ENCODE measurements at regions not wholly inside any gene's neighbourhood (a gene's known extent, or its start where the extent isn't known, plus 50 kb on each side); places are given as distances from the start of the nearest gene placed in this dataset.
"Not testable (repeated sequence)": the region's sequence is repeated elsewhere in the genome, so short reads cannot be mapped to it uniquely, and the experiment has no call there.

DNA sequence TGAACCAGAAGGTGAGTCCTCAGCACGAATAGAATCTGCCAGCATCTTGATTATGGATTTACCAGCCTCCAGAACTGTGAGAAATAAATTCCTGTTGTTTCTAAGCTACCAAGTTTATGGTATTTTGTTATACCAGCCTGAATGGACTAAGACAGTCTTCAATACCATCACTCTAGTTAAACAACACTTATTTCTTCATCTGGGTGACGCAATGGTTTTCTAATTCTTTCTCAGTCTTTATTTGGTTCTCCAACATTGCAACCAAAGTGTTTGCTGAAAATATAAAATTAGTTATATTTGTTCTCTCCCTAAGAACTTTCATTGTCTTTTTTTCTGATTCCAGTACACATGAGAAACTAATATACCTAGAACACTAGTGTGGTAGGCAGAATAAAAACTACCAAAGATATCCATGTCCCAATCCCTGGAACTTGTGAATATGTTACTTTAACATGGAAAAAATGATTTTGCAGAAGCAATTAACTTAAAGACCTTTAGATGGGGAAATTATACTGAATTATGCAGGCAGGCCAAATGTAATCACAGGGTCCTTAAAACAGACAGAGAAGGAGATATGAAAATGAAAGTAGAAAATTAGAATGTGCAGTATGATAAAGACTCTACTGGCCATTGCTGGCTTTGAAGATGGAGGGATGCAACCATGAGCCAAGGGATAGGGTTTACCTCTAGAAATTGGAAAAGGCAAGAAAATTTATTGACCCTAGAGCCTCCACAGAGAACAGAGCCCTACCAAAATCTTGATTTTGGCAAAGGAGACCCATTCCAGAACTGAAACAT is 1115.1 kb downstream of the PLA2G4A start (continued):
- TF ChIP-seq RAD21 (conservative IDR thresholded peaks at IDR 0.05 in 1 of 2, IDR thresholded peaks at IDR 0.05 in 1 of 2) (no peak), BHLHE40 (IDR thresholded peaks at IDR 0.05; ENCODE audit: low read depth, low read length) (no peak), ZNF302 (CRISPR knock-in tag; IDR thresholded peaks at IDR 0.05) (no peak), ZC3H11A (IDR thresholded peaks at IDR 0.05) (no peak)

DNA sequence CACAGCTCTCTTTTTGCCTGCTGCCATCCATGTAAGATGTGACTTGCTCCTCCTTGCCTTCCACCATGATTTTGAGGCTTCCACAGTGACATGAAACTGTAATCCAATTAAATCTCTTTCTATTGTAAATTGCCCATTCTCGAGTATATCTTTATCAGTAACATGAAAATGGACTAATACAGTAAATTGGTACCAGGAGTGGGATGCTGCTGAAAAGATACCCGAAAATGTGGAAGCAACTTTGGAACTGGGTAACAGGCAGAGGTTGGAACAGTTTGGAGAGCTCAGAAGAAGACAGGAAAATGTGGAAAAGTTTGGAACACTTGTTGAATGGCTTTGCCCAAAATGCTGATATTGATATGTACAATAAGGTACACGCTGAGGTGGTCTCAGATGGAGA is 1117.9 kb downstream of the PLA2G4A start:
- H3K4me2 ChIP-seq; POLR2A ChIA-PET; H3K4me1 ChIP-seq; CTCF ChIA-PET; ATAC-seq; DNase-seq (ENCODE audit: low read depth in 1 of 2, low spot score in 1 of 2); FAIRE-seq; H3K27ac ChIP-seq; H3K4me3 ChIP-seq: not testable (repeated sequence)
- H3K9me3 ChIP-seq, result peaks cover 11% of the 10 kb centered on the region; the same call in 2 of the 3 replicates
- WGBS (ENCODE audit: missing lambda C conversion rate), result 13% methylated on average over 3 of the region's 3 CpGs

DNA sequence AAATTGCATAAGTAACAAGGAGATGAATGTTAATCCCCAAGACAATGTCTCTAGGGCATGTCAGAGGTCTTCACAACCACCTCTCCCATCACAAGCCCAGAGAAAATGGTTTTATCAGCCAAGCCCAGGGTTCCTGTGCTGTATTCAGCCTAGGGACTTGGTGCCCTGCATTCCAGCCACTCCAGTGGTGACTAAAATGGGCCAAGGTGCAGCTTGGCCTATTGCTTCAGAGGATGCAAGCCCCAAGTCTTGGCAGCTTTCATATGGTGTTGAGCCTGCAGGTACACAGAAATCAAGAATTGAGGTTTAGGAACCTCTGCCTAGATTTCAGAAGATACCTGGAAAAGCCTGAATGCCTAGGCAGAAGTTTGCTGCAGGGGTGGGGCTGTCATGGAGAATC is 1118.6 kb downstream of the PLA2G4A start:
- Histone ChIP-seq H3K9me3 (peaks cover 11% of the 10 kb centered on the region; the same call in 2 of the 3 replicates), H3K4me3 (no peak overlapping the region), H3K4me1 (no peaks in the 10 kb centered on the region), H3K4me2 (no peak overlapping the region), H3K27ac (no peak overlapping the region)
- no peak for ATAC-seq
- FAIRE-seq, result no peak
- ChIA-PET CTCF (no interaction called here), POLR2A (no interaction called here)
- no peak for DNase-seq (ENCODE audit: low read depth in 1 of 2, low spot score in 1 of 2)
- TF ChIP-seq EP300 (IDR thresholded peaks at IDR 0.05) (no peak), TP53 (CRISPR knock-in tag; IDR thresholded peaks at IDR 0.05) (no peak), ZNF302 (CRISPR knock-in tag; IDR thresholded peaks at IDR 0.05) (no peak), SREBF2 (IDR thresholded peaks at IDR 0.05) (no peak), JUNB (IDR thresholded peaks at IDR 0.05) (no peak)
- TF ChIP-seq, protein P1, sequence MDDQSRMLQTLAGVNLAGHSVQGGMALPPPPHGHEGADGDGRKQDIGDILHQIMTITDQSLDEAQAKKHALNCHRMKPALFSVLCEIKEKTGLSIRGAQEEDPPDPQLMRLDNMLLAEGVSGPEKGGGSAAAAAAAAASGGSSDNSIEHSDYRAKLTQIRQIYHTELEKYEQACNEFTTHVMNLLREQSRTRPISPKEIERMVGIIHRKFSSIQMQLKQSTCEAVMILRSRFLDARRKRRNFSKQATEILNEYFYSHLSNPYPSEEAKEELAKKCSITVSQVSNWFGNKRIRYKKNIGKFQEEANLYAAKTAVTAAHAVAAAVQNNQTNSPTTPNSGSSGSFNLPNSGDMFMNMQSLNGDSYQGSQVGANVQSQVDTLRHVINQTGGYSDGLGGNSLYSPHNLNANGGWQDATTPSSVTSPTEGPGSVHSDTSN (IDR thresholded peaks at IDR 0.05), result no peak

DNA sequence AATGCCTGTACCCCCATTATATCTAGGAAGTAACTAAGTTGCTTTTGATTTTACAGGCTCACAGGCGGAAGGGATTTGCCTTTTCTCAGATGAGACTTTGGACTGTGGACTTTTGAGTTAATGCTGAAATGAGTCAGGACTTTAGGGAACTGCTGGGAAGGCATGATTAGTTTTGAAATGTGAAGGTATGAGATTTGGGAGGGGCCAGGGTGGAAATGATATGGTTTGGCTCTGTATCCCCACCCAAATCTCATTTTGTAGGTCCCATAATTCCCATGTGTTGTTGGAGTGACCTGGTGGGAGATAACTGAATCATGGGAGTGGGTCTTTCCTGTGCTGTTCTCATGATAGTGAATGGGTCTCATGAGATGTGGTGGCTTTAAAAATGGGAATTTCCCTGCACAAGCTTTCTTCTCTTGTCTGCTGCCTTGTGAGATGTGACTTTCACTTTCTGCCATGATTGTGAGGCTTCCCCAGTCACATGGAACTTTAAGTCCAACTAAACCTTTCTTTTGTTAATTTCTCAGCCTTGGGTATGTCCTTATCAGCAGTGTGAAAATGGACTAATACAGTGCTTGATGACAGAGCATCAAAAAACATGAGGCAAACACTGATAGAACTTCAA is 1119.5 kb downstream of the PLA2G4A start:
- no peak overlapping the region for H3K27ac ChIP-seq
- peaks cover 14% of the 10 kb centered on the region; the same call in 2 of the 3 replicates for H3K9me3 ChIP-seq
- no peak overlapping the region for H3K4me3 ChIP-seq
- no peak for ATAC-seq
- ChIA-PET CTCF (no interaction called here), POLR2A (no interaction called here)
- no peaks in the 10 kb centered on the region for H3K4me1 ChIP-seq
- TF ChIP-seq HDAC2 (IDR thresholded peaks at IDR 0.05), result no peak
- no peak for TF ChIP-seq NR3C1 (IDR thresholded peaks at IDR 0.05)
- 36% methylated on average over 1 of the region's 1 CpG for WGBS (ENCODE audit: missing lambda C conversion rate)
- no peak for DNase-seq (ENCODE audit: low read depth in 1 of 2, low spot score in 1 of 2)
- FAIRE-seq, result no peak
- H3K4me2 ChIP-seq, result no peak overlapping the region

DNA sequence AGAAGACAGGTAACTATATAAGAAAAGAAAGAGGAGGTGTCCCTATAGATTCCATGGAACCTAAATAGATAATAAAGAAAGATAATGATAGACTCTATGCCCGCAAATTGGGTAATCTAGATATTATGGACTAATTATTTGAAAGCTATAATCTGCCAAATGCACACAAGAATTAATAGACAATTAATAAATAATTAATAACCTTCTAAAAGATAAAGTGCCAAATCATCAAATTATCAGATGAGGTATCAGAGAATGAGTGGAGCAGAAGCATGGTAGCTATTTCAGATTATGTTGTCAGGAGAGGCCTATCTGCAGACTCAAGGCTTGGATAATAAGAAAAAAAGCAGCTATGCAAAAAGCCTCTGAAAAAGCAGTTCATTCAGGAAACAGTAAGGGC is 1120.8 kb downstream of the PLA2G4A start:
- no peak overlapping the region for H3K27ac ChIP-seq
- no peaks in the 10 kb centered on the region for H3K4me1 ChIP-seq
- CTCF ChIA-PET, result no interaction called here
- FAIRE-seq (no peak), ATAC-seq (no peak), DNase-seq (ENCODE audit: low read depth in 1 of 2, low spot score in 1 of 2) (no peak)
- no peak overlapping the region for H3K4me2 ChIP-seq
- WGBS (ENCODE audit: missing lambda C conversion rate), result 52% methylated on average over 1 of the region's 1 CpG
- POLR2A ChIA-PET, result no interaction called here
- TF ChIP-seq TFCP2L1 (CRISPR knock-in tag; IDR thresholded peaks at IDR 0.05) (no peak), EHMT2 (IDR thresholded peaks at IDR 0.05; ENCODE audit: low read depth) (no peak), MAFK (IDR thresholded peaks at IDR 0.05; ENCODE audit: partially characterized antibody) (peak; percentile 77), CEBPB (IDR thresholded peaks at IDR 0.05) (no peak)
- TF ChIP-seq, protein P2, sequence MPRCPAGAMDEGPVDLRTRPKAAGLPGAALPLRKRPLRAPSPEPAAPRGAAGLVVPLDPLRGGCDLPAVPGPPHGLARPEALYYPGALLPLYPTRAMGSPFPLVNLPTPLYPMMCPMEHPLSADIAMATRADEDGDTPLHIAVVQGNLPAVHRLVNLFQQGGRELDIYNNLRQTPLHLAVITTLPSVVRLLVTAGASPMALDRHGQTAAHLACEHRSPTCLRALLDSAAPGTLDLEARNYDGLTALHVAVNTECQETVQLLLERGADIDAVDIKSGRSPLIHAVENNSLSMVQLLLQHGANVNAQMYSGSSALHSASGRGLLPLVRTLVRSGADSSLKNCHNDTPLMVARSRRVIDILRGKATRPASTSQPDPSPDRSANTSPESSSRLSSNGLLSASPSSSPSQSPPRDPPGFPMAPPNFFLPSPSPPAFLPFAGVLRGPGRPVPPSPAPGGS (IDR thresholded peaks at IDR 0.05), result no peak
- peaks cover 14% of the 10 kb centered on the region; the same call in 2 of the 3 replicates for H3K9me3 ChIP-seq
- H3K4me3 ChIP-seq, result no peak overlapping the region

All from A549 (cell line).